Amygdala (tissue), 56 donors: ENCODE measurements at regions not wholly inside any gene's neighbourhood (a gene's known extent, or its start where the extent isn't known, plus 50 kb on each side); places are given as distances from the start of the nearest gene placed in this dataset.

Experiments used
- DNase-seq, 56 donors: peaks; one replicate each; lab custom pipeline; 2025; lab: John Stamatoyannopoulos, UW

DNA sequence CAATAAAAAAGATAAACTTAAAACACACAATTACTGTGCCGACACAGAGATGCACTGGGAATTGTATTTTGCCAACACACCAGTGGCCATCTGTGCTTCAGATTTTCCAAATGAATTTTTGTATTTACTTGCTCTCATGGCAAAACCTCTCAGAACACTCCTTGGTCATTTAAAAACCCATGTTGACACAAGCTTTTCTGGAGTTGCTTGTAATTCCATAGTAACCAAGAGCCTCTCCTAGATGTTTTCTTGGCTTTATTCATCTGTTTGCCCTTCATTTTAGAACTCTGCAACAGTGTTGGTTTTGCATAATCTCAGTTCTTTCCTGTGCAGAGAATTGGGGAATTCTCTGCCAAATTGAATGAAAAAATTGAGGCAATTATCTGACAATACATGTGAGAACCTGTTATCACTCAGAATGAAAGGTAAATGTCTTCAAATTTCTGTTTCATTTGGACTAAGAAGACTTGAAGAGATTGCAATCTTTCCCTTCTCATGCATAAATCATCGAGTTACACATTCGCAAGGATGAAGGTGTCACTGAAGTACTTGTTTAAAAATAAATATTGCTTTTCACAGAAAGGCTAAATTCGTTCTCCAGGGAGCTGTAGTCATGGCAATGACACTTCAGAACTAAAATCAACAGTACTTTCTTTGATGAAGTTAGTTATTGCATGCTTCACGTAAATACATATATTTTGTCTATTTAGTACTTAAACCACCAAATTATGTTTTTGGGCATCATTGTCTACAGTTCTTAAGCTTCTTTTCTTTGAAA lies 301.8 kb upstream of the CTSO start:
- no peak for DNase-seq

- DNase-seq, result peak in 6 of 56 donors; percentile 0 to 19 (median 2)
Observed at GRCh38 chr4:156252358-156252921, 298.8 kb upstream of the CTSO start.

DNA sequence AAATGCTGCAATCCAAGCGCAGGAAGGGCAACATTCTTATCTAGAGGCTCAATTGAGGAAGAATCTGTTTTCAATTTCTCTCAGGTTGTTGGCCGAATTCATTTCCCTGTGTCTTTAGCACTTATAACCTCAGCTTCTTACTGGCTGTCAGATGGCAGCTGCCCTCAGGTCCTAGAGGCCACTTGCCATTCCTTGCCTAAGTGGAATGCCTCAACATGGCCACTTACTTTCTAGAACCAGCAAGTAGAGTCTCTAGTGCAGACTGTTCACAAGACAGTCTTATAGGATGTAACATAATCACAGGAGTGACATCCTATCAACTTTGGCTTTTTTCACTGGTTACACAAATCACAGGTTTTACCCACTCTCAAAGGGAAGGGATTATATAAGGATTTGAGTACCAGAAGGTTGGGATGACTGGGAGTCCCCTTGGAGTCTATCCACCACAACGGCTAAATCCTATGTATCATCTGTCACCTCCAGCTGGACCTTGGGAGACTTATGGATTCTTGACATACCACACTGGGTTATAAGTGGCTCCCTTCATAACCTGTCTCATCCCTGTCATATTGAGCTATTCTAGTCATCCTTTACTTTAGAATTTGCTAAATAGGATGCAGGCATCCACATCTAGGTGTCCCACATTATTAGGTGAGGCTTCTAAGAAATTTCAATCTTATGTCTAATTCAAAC lies 297.9 kb upstream of the CTSO start:
- DNase-seq, result no peak

- no peak for DNase-seq
Observed at GRCh38 chr4:156248917-156249316, 295.3 kb upstream of the CTSO start.

GRCh38 chr4:156247470-156247869 lies 293.8 kb upstream of the CTSO start:
- no peak for DNase-seq

GRCh38 chr4:156243015-156243414 lies 289.3 kb upstream of the CTSO start:
- no peak for DNase-seq

DNA sequence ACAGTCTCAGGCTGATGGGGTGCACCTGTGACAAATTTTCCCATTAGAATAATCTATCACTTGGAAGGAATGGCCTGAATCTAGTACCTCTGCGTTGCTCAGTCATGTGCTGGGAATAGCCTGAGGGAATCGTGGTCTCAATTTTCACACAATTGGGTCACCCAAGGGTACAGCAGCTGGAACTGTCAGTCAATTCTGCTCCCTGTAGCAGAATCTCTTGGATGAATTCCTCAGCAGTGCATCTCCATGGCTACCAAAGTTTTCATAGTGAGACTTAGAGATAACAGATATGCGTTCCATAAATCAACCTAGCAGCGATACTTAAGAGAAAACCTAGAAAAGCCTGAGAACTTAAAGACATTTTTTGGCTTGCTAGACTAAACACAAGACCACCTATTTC lies 288.7 kb upstream of the CTSO start:
- no peak for DNase-seq

DNA sequence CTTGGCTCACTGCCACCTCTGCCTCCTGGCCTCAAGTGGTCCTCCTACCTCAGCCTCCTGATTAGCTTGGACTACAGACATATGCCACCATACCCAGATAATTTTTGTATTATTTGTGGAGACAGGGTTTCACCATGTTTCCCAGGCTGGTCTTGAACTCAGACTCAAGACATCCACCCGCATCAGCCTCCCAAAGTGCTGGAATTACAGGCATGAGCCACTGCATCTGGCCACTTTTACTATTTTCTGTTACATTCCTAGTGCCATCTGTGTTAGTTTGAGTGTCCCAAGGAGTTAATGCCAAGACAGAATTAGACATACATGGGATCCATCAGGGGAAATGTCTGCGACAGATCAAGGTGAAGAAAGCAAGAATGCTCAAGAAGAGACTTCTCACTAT lies 288.2 kb upstream of the CTSO start:
- no peak for DNase-seq

- no peak for DNase-seq
Observed at GRCh38 chr4:156238171-156238570, 284.5 kb upstream of the CTSO start.

DNA sequence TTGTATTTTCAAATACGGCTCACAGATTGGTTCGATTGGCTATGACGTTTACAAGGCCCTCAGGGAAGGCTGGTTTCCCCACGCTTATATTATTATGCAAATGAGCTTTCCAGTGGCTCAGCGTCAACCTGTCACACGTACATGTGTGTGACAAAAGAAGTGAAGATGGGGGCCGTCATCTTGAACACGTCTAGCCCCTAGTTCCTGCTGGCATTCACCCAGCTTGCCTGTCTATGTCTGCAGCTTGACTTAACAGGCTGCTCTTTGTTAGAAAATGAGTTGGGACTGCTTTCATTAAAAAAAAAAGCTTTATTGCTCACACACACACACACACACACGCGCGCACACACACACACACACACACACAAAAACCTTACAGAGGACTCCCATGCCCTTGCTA lies 283.6 kb upstream of the CTSO start:
- DNase-seq, result no peak

DNA sequence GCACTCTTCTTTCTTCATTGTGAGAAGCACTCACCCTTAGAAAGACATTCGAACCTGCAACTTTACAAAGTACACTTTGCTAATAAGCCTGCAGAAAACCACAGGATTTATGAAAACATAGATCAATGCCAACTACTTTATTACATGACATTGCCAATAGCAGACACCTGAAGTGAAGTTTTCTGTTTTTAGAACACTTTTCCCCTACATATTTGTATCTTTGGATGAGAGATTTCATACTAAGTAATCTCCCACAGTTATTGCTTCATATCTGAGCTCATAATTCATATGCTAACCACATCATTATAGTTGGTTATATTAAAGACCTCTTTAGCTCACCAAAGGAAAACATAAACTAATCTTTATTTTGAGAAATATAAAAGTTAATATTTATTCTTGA lies 276.5 kb upstream of the CTSO start:
- no peak for DNase-seq

DNA sequence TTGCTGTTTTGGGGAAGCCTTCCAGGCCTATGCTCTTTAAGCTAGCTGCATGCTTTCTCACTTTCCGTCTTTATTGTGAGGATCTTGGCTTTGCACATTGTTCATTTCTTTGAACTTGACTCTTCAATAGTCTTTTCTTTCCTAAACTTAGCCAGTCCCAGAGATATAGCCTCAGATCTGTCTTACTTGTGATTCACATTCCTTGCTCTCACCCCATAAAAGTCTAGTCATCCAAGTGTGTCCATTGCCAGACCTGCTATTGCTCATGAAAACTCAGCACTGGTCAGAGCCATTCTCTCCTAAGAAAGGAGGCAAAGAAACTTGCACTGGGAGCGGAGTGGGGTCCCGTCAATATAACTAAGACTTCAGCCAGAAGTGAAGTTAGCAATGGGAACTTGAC lies 275.0 kb upstream of the CTSO start:
- no peak for DNase-seq

- no peak for DNase-seq
Observed at GRCh38 chr4:156227321-156227720, 273.7 kb upstream of the CTSO start.

- DNase-seq, result no peak
Observed at GRCh38 chr4:156223985-156224384, 270.3 kb upstream of the CTSO start.

- no peak for DNase-seq
Observed at GRCh38 chr4:156217236-156217635, 263.6 kb upstream of the CTSO start.

DNA sequence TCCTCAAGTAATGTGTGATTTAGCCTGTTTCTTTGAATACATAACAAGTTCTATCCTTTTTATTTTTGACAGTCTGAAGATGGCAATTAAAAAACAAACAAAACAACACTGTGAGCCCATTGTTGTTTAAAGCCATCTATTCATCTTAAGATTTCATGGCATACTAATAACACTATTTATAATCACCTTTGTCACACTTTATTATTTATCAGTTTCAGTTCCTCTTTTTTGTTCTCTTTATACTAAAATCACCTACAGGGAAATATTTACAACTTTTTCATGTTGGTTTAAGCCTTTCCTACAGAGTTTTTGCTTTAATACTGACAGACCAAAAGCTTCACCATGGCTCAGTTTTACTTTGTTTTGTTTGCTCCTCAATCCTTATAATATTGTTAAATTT lies 247.4 kb upstream of the CTSO start:
- no peak for DNase-seq

DNA sequence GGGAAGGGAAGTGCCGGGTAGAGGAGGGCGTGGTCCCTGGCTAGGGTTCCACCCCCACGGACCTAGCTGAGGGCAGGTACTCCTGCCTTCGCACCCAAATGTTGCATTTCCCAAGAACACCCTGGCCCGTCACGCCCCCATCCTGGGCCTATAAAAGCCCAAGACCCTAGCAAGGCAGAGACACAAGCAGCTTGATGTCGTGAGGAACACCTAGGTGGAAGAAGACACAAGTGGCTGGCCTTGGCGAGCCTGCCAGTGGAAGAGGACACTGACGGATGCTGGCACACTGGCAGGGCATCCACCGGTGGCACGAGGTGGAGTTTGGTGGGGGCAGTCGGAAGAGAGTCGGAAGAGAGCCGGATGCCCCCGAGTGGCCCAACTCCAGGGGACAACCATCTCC lies 244.8 kb upstream of the CTSO start:
- no peak for DNase-seq

- no peak for DNase-seq
Observed at GRCh38 chr4:156197216-156197615, 243.6 kb upstream of the CTSO start.

- DNase-seq, result no peak
Observed at GRCh38 chr4:156196722-156197121, 243.1 kb upstream of the CTSO start.

- no peak for DNase-seq
Observed at GRCh38 chr4:156195914-156196313, 242.2 kb upstream of the CTSO start.

DNA sequence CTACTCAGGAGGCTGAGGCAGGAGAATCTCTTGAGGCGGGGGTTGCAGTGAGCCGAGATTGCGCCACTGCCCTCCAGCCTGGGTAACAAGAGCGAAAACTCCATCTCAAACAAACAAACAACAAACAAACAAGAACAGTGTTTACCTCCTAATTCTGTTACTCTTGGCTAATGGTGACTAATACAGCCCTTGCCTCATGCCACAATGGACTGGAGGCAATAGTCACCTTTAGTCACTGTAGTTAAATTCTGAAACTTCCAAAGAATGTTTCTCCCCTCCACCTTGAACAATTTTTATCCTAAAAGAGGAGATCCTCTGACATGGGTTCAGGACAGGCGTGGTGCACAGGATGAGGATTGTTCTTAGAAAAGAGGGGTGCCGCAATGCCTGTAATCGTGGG lies 241.2 kb upstream of the CTSO start:
- DNase-seq, result no peak

- peak in 15 of 56 donors; percentile 3 to 35 (median 16) for DNase-seq
Observed at GRCh38 chr4:156193800-156194199, 240.1 kb upstream of the CTSO start.
